Keratinocyte (primary cell): ENCODE measurements at regions not wholly inside any gene's neighbourhood (a gene's known extent, or its start where the extent isn't known, plus 50 kb on each side); places are given as distances from the start of the nearest gene placed in this dataset.

Experiments used
- DNase-seq: peaks from one replicate; pipeline ENCODE4 v3.0.0-alpha.2; 2011; ENCODE audit warnings: low read depth, missing footprints, low spot score
- FAIRE-seq: peaks from 2 replicates; lab custom pipeline; 2011; peaks lifted over from hg19 to GRCh38; lab: Jason Lieb, UNC
- H2AFZ ChIP-seq: 2 replicates; pipeline ENCODE4 v1.6.0; 2012; ENCODE audit warnings: low read length, control low read depth, inconsistent platforms; ENCODE audit not compliant: control insufficient read depth
- H3K27ac ChIP-seq: 2 replicates; pipeline ENCODE4 v1.5.1; 2011; ENCODE audit warnings: low read length; ENCODE audit not compliant: control insufficient read depth, insufficient read depth
- H3K27me3 ChIP-seq: 3 replicates; pipeline ENCODE4 v1.6.0; 2011; ENCODE audit warnings: low read length; ENCODE audit not compliant: control insufficient read depth, insufficient read depth; ENCODE audit errors: extremely low read depth
- H3K36me3 ChIP-seq, 2 experiments: 2 replicates in 1 of 2; 3 replicates in 1 of 2; pipeline ENCODE4 v1.5.1; 2011; ENCODE audit warnings: low read length in 2 of 2, mild to moderate bottlenecking in 1 of 2; ENCODE audit not compliant: control insufficient read depth in 2 of 2, insufficient read depth in 2 of 2; ENCODE audit errors: extremely low read depth in 1 of 2
- H3K4me1 ChIP-seq: 3 replicates; pipeline ENCODE4 v1.5.1; 2011; ENCODE audit warnings: low read length; ENCODE audit not compliant: control insufficient read depth, insufficient read depth; ENCODE audit errors: extremely low read depth
- H3K4me2 ChIP-seq: 3 replicates; pipeline ENCODE4 v1.6.0; 2011; ENCODE audit warnings: low read depth, low read length; ENCODE audit not compliant: control insufficient read depth, insufficient read depth; ENCODE audit errors: extremely low read depth
- H3K4me3 ChIP-seq, 3 experiments: fragments of 200-600 bp in 1 of 3; sonication (generic) in 1 of 3; 2 replicates in 2 of 3; 3 replicates in 1 of 3; pipeline ENCODE4 v1.5.1; 2011 to 2016; ENCODE audit warnings: low read length in 3 of 3, mild to moderate bottlenecking in 3 of 3, control low read depth in 2 of 3, inconsistent platforms in 1 of 3, low read depth in 1 of 3, mixed read lengths in 1 of 3, mixed run types in 1 of 3, moderate library complexity in 1 of 3; ENCODE audit not compliant: control insufficient read depth in 2 of 3, insufficient read depth in 2 of 3; ENCODE audit errors: extremely low read depth in 1 of 3
- H3K79me2 ChIP-seq: 2 replicates; pipeline ENCODE4 v1.6.0; 2012; ENCODE audit warnings: low read length; ENCODE audit not compliant: control insufficient read depth, insufficient read depth
- H3K9ac ChIP-seq: 3 replicates; pipeline ENCODE4 v1.6.0; 2011; ENCODE audit warnings: low read length; ENCODE audit not compliant: control insufficient read depth, insufficient read depth; ENCODE audit errors: extremely low read depth
- H3K9me1 ChIP-seq: 3 replicates; pipeline ENCODE4 v1.6.0; 2011; ENCODE audit warnings: low read length; ENCODE audit not compliant: control insufficient read depth, insufficient read depth; ENCODE audit errors: extremely low read depth
- H3K9me3 ChIP-seq: 2 replicates; pipeline ENCODE4 v1.5.1; 2012; ENCODE audit warnings: low read depth, low read length; ENCODE audit not compliant: control insufficient read depth
- H4K20me1 ChIP-seq: 3 replicates; pipeline ENCODE4 v1.6.0; 2011; ENCODE audit warnings: low read length; ENCODE audit not compliant: control insufficient read depth, insufficient read depth; ENCODE audit errors: extremely low read depth
- EZH2 ChIP-seq: IDR thresholded peaks from one replicate; pipeline ENCODE4 v1.6.1; 2012; ENCODE audit warnings: inconsistent platforms, mild to moderate bottlenecking, low read length, moderate library complexity
- dilution Hi-C: fragments of 300-500 bp; cut with MboI; formaldehyde crosslinking; loops from one replicate; pipeline ENCODE4 v1.7.0; 2020; ENCODE audit warnings: low sequenced_read_pairs; ENCODE audit not compliant: extremely low pct_ligation_motif_present
- TF ChIP-seq, protein P1 (sequence below), 3 experiments: IDR thresholded peaks in 1 of 3; conservative IDR thresholded peaks in 1 of 3; optimal IDR thresholded peaks in 1 of 3; 2 replicates in 2 of 3; 3 replicates in 1 of 3; pipeline versions ENCODE3 to v1.5.1; 2011; ENCODE audit warnings: low read length in 3 of 3, mild to moderate bottlenecking in 3 of 3, moderate library complexity in 2 of 3, control low read depth in 1 of 3, inconsistent platforms in 1 of 3; ENCODE audit not compliant: insufficient read depth in 2 of 3; ENCODE audit errors: extremely low read depth in 1 of 3

- dilution Hi-C loops = no loop called here
- H3K9ac ChIP-seq = no peak overlapping the region
- no peak overlapping the region for H3K27ac ChIP-seq
- TF ChIP-seq, protein P1, sequence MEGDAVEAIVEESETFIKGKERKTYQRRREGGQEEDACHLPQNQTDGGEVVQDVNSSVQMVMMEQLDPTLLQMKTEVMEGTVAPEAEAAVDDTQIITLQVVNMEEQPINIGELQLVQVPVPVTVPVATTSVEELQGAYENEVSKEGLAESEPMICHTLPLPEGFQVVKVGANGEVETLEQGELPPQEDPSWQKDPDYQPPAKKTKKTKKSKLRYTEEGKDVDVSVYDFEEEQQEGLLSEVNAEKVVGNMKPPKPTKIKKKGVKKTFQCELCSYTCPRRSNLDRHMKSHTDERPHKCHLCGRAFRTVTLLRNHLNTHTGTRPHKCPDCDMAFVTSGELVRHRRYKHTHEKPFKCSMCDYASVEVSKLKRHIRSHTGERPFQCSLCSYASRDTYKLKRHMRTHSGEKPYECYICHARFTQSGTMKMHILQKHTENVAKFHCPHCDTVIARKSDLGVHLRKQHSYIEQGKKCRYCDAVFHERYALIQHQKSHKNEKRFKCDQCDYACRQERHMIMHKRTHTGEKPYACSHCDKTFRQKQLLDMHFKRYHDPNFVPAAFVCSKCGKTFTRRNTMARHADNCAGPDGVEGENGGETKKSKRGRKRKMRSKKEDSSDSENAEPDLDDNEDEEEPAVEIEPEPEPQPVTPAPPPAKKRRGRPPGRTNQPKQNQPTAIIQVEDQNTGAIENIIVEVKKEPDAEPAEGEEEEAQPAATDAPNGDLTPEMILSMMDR (optimal IDR thresholded peaks at IDR 0.05 in 1 of 3, IDR thresholded peaks at IDR 0.05 in 1 of 3, conservative IDR thresholded peaks at IDR 0.05 in 1 of 3; ENCODE audit: extremely low read depth in 1 of 3, insufficient read depth in 2 of 3, low read length in 3 of 3) = no peak
- no peak for TF ChIP-seq EZH2
- H3K36me3 ChIP-seq = no peaks in the 10 kb centered on the region
- H3K9me1 ChIP-seq = no peaks in the 10 kb centered on the region
- H3K9me3 ChIP-seq = no peaks in the 10 kb centered on the region
- no peaks in the 10 kb centered on the region for H4K20me1 ChIP-seq
- H3K4me3 ChIP-seq = no peak overlapping the region
- FAIRE-seq (no peak), DNase-seq (no peak)
- no peak overlapping the region for H2AFZ ChIP-seq
- no peak overlapping the region for H3K4me2 ChIP-seq
- H3K79me2 ChIP-seq = no peaks in the 10 kb centered on the region
- no peaks in the 10 kb centered on the region for H3K27me3 ChIP-seq
- no peaks in the 10 kb centered on the region for H3K4me1 ChIP-seq
Measured at GRCh38 chr2:59021786-59022185, 780.7 kb upstream of the FANCL start.

DNA sequence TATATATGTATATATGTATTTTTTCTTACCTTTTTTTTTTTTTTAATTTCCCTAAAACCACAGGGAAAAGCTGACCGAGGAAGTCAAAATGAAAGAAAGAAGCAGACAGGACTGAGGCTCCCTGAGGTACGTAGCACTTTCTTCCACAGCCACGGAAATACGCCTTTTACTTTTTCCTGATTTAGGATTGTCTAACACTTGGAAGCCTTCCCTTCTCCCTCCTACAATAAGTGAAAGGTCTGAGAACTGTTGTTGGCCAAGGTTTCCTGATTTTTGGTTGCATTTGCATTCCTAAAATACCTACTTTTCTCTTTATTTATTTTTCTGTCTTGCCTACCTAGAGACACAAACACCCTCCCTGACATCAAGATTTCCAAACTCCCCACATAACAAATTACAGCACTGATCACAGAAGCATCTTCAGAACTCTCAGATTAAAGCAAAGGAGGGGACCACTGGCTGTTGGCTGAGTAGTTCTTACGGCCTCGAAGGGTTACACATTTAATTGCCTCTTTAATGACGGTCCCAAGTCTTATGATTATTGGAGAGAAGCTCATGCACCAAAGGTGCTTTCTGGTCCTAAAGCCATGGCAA lies 778.5 kb upstream of the FANCL start:
- Histone ChIP-seq H3K9me3 (no peaks in the 10 kb centered on the region), H3K4me3 (no peak overlapping the region), H3K4me2 (no peak overlapping the region), H3K9ac (no peak overlapping the region), H3K79me2 (no peaks in the 10 kb centered on the region), H4K20me1 (no peaks in the 10 kb centered on the region), H3K36me3 (no peaks in the 10 kb centered on the region), H2AFZ (no peak overlapping the region), H3K9me1 (no peaks in the 10 kb centered on the region), H3K27ac (no peak overlapping the region), H3K27me3 (no peaks in the 10 kb centered on the region), H3K4me1 (no peaks in the 10 kb centered on the region)
- dilution Hi-C loops = no loop called here
- no peak for FAIRE-seq
- TF ChIP-seq, protein P1 (optimal IDR thresholded peaks at IDR 0.05 in 1 of 3, IDR thresholded peaks at IDR 0.05 in 1 of 3, conservative IDR thresholded peaks at IDR 0.05 in 1 of 3; ENCODE audit: extremely low read depth in 1 of 3, insufficient read depth in 2 of 3, low read length in 3 of 3) = no peak
- no peak for TF ChIP-seq EZH2
- DNase-seq = no peak
